H9 (cell line): ENCODE measurements at regions not wholly inside any gene's neighbourhood (a gene's known extent, or its start where the extent isn't known, plus 50 kb on each side); places are given as distances from the start of the nearest gene placed in this dataset.

ENCODE experiments used
- DNase-seq: peaks from one replicate; pipeline ENCODE4 v3.0.0-alpha.2; 2017
- H2AFZ ChIP-seq: one replicate; pipeline ENCODE4 v1.6.1; 2013; ENCODE audit warnings: mild to moderate bottlenecking, low read length, control low read depth, moderate library complexity
- H2AK5ac ChIP-seq: 2 replicates; pipeline ENCODE4 v1.6.1; 2013; ENCODE audit warnings: low read length, control low read depth, mixed read lengths; ENCODE audit not compliant: insufficient read length
- H2BK120ac ChIP-seq: one replicate; pipeline ENCODE4 v1.6.1; 2013; ENCODE audit warnings: low read depth, mild to moderate bottlenecking, low read length, control low read depth, inconsistent platforms; ENCODE audit not compliant: poor library complexity, severe bottlenecking
- H2BK12ac ChIP-seq: 2 replicates; pipeline ENCODE4 v1.6.1; 2013; ENCODE audit warnings: low read length, control low read depth, mixed read lengths, low read depth; ENCODE audit not compliant: insufficient read length
- H2BK15ac ChIP-seq: 2 replicates; pipeline ENCODE4 v1.6.1; 2013; ENCODE audit warnings: low read depth, low read length, control low read depth
- H2BK20ac ChIP-seq: one replicate; pipeline ENCODE4 v1.6.1; 2013; ENCODE audit warnings: low read depth, mild to moderate bottlenecking, low read length, control low read depth, inconsistent platforms; ENCODE audit not compliant: poor library complexity, severe bottlenecking
- H2BK5ac ChIP-seq: 2 replicates; pipeline ENCODE4 v1.6.1; 2013; ENCODE audit warnings: low read length, control low read depth, mixed read lengths; ENCODE audit not compliant: insufficient read length
- H3K14ac ChIP-seq: 2 replicates; pipeline ENCODE4 v1.6.1; 2013; ENCODE audit warnings: low read length, control low read depth; ENCODE audit not compliant: insufficient read depth
- H3K18ac ChIP-seq: 2 replicates; pipeline ENCODE4 v1.6.1; 2013; ENCODE audit warnings: low read depth, mild to moderate bottlenecking, mixed read lengths, low read length, control low read depth; ENCODE audit not compliant: insufficient read length
- H3K23ac ChIP-seq: 2 replicates; pipeline ENCODE4 v1.6.1; 2013; ENCODE audit warnings: low read length, control low read depth, mixed read lengths, low read depth; ENCODE audit not compliant: insufficient read length
- H3K23me2 ChIP-seq: 2 replicates; pipeline ENCODE4 v1.6.1; 2013; ENCODE audit warnings: low read depth, mild to moderate bottlenecking, mixed read lengths, low read length, control low read depth; ENCODE audit not compliant: insufficient read length, poor library complexity, severe bottlenecking
- H3K27ac ChIP-seq: 2 replicates; pipeline ENCODE4 v1.5.1; 2013; ENCODE audit warnings: low read length, control low read depth, mixed read lengths, low read depth; ENCODE audit not compliant: insufficient read length
- H3K27me3 ChIP-seq: 2 replicates; pipeline ENCODE4 v1.6.1; 2013; ENCODE audit warnings: low read length, control low read depth, inconsistent platforms; ENCODE audit not compliant: insufficient read depth
- H3K4ac ChIP-seq: 2 replicates; pipeline ENCODE4 v1.6.1; 2013; ENCODE audit warnings: low read depth, mild to moderate bottlenecking, control low read depth, inconsistent platforms, low read length, moderate library complexity
- H3K4me1 ChIP-seq: 2 replicates; pipeline ENCODE4 v1.6.1; 2013; ENCODE audit warnings: low read length, control low read depth, inconsistent platforms; ENCODE audit not compliant: insufficient read depth
- H3K4me2 ChIP-seq: 2 replicates; pipeline ENCODE4 v1.6.1; 2013; ENCODE audit warnings: low read length, control low read depth, mixed read lengths; ENCODE audit not compliant: insufficient read length, insufficient read depth
- H3K56ac ChIP-seq: 2 replicates; pipeline ENCODE4 v1.6.1; 2013; ENCODE audit warnings: low read depth, mild to moderate bottlenecking, mixed read lengths, low read length, control low read depth; ENCODE audit not compliant: insufficient read length
- H3K79me1 ChIP-seq: 2 replicates; pipeline ENCODE4 v1.6.1; 2013; ENCODE audit warnings: low read depth, mild to moderate bottlenecking, moderate library complexity, low read length, control low read depth, inconsistent platforms; ENCODE audit not compliant: insufficient read depth, poor library complexity, severe bottlenecking
- H3K79me2 ChIP-seq: 2 replicates; pipeline ENCODE4 v1.6.1; 2013; ENCODE audit warnings: low read length, control low read depth, inconsistent platforms; ENCODE audit not compliant: insufficient read depth
- H3K9ac ChIP-seq: 2 replicates; pipeline ENCODE4 v1.6.1; 2013; ENCODE audit warnings: low read length, control low read depth, mixed read lengths; ENCODE audit not compliant: insufficient read length; ENCODE audit errors: extremely low read depth
- H3K9me3 ChIP-seq: one replicate; pipeline ENCODE4 v1.6.1; 2013; ENCODE audit warnings: low read depth, low read length, inconsistent platforms; ENCODE audit not compliant: control insufficient read depth
- H3T11ph ChIP-seq: one replicate; pipeline ENCODE4 v1.6.1; 2013; ENCODE audit warnings: mild to moderate bottlenecking, low read length, control low read depth, inconsistent platforms
- H4K20me1 ChIP-seq: one replicate; pipeline ENCODE4 v1.6.1; 2013; ENCODE audit not compliant: control insufficient read depth, insufficient read length, insufficient read depth
- H4K5ac ChIP-seq: 2 replicates; pipeline ENCODE4 v1.6.1; 2013; ENCODE audit warnings: low read depth, mild to moderate bottlenecking, mixed read lengths, low read length, control low read depth; ENCODE audit not compliant: insufficient read length
- H4K8ac ChIP-seq: replicated peaks from 2 replicates; pipeline ENCODE4 v1.6.1; 2013; ENCODE audit warnings: low read length, control low read depth, mixed read lengths, low read depth; ENCODE audit not compliant: insufficient read length
- H4K91ac ChIP-seq: 2 replicates; pipeline ENCODE4 v1.6.1; 2013; ENCODE audit warnings: low read depth, mild to moderate bottlenecking, moderate library complexity, mixed read lengths, low read length, control low read depth; ENCODE audit not compliant: insufficient read length
- H3K27ac Mint-ChIP-seq, 3 experiments: 2 replicates in 2 of 3; 3 replicates in 1 of 3; pipeline ENCODE4 v1.8.0; 2020 to 2021; ENCODE audit warnings: mixed read lengths in 3 of 3, mild to moderate bottlenecking in 1 of 3, moderate library complexity in 1 of 3
- H3K27me3 Mint-ChIP-seq: 2 replicates; pipeline ENCODE4 v1.8.0; 2021; ENCODE audit warnings: low read depth, mild to moderate bottlenecking, moderate library complexity, mixed read lengths
- H3K36me3 Mint-ChIP-seq, 3 experiments: 2 replicates in 2 of 3; 3 replicates in 1 of 3; pipeline ENCODE4 v1.8.0; 2020 to 2021; ENCODE audit warnings: low read depth in 3 of 3, mixed read lengths in 3 of 3; ENCODE audit not compliant: insufficient read depth in 1 of 3
- H3K4me1 Mint-ChIP-seq, 2 experiments: 2 replicates each; pipeline ENCODE4 v1.8.0; 2020; ENCODE audit warnings: mixed read lengths in 2 of 2
- H3K4me3 Mint-ChIP-seq, 2 experiments: 2 replicates in 1 of 2; 3 replicates in 1 of 2; pipeline ENCODE4 v1.8.0; 2020 to 2021; ENCODE audit warnings: mild to moderate bottlenecking in 2 of 2, mixed read lengths in 2 of 2, moderate library complexity in 1 of 2
- H3K9me3 Mint-ChIP-seq, 2 experiments: 2 replicates in 1 of 2; 3 replicates in 1 of 2; pipeline ENCODE4 v1.8.0; 2020; ENCODE audit warnings: mild to moderate bottlenecking in 2 of 2, mixed read lengths in 2 of 2, moderate library complexity in 1 of 2
- CTCF ChIP-seq: fragments of 200-600 bp; sonication (generic); conservative IDR thresholded peaks from 3 replicates; pipeline ENCODE4 v1.8.0; 2021; ENCODE audit warnings: antibody characterized with exemption, mild to moderate bottlenecking
- WGBS: extraction: QIAGEN DNeasy Blood & Tissue Kit; methylation state at CpG from one replicate; pipeline ENCODE4 v1.1.7; 2013; ENCODE audit warnings: missing lambda C conversion rate, low lambda C conversion rate, mixed read lengths; ENCODE audit not compliant: insufficient read length; ENCODE audit errors: extremely low coverage; 5-methylcytosine and 5-hydroxymethylcytosine counted together

- Histone ChIP-seq H3K14ac (no peak overlapping the region), H3K23ac (no peak overlapping the region), H3K9ac (no peak overlapping the region), H3K18ac (no peak overlapping the region), H3K79me1 (no peaks in the 10 kb centered on the region), H3K27ac (no peak overlapping the region), H3K27me3 (no peaks in the 10 kb centered on the region), H3K4ac (no peak overlapping the region), H3K4me1 (no peaks in the 10 kb centered on the region), H4K8ac (no peak overlapping the region), H2BK15ac (no peak overlapping the region), H4K20me1 (no peaks in the 10 kb centered on the region), H2AFZ (no peak overlapping the region), H2BK20ac (no peak overlapping the region), H3K4me2 (no peak overlapping the region), H4K91ac (no peak overlapping the region), H4K5ac (no peak overlapping the region), H2AK5ac (no peak overlapping the region), H3T11ph (no peak overlapping the region), H3K56ac (no peak overlapping the region), H2BK120ac (no peak overlapping the region), H2BK12ac (no peak overlapping the region), H3K9me3 (no peaks in the 10 kb centered on the region), H2BK5ac (no peak overlapping the region), H3K23me2 (no peaks in the 10 kb centered on the region), H3K79me2 (no peaks in the 10 kb centered on the region)
- Mint-ChIP-seq H3K27ac (no peak overlapping the region), H3K27me3 (no peaks in the 10 kb centered on the region), H3K36me3 (no peaks in the 10 kb centered on the region), H3K4me3 (no peak overlapping the region), H3K4me1 (peaks cover 9 to 26% of the 10 kb centered on the region in 2 experiments), H3K9me3 (no peaks in the 10 kb centered on the region; a peak in 1 of 5 replicates)
- TF ChIP-seq CTCF = no peak
- no CpG with 5 or more reads among the region's 2 CpGs for WGBS
- no peak for DNase-seq
These were observed 713.5 kb downstream of the FSCB start for GRCh38 chr14:43793579-43793978.
